ENCODE measurements at regions not wholly inside any gene's neighbourhood (a gene's known extent, or its start where the extent isn't known, plus 50 kb on each side); places are given as distances from the start of the nearest gene placed in this dataset.

- DNase-seq (ENCODE audit: low read depth): no peak
Measured at GRCh38 chr1:218642033-218642948, 297.2 kb downstream of the TGFB2 start.

DNA sequence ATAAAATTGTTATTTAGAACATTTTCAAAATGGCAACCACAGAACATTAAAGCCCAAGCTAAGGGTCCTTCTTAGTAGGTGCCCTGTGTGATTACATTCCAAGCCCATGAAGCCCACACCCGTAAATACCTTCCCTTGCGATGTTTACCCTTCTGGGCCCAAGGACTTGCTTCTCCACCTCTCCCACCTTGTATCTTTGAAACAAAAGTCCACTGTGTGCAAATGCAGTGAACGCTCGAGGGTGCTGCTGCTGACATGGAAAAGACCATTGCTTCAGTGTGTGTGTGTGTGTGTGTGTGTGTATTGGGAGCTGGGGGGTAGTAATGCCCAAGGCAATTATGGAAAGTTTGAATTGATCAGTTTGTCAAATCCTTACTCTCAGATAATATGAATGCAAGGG lies 298.1 kb downstream of the TGFB2 start:
- DNase-seq (ENCODE audit: low read depth): no peak

- no peak for DNase-seq (ENCODE audit: low read depth)
Measured at GRCh38 chr1:218643926-218644325, 298.8 kb downstream of the TGFB2 start.

DNA sequence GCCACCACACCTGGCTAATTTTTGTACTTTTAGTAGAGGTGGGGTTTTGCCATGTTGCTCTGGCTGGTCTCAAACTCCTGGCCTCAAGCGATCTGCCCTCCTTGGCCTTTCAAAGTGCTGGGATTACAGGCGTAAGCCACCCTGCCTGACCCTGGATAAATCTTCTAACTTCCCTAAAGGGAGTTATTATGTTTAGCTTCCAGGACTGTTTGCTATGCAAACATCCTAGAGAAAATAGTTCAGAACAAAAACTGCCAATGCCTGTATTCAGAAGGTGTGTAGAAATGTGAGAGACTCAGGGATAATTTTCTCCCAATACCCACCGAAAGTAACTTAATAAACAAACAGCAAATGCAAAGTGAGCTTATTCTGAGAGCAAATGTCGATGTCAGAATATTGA lies 301.2 kb downstream of the TGFB2 start:
- no peak for DNase-seq (ENCODE audit: low read depth)

GRCh38 chr1:218656301-218657037 lies 311.3 kb downstream of the TGFB2 start:
- DNase-seq (ENCODE audit: low read depth): no peak

GRCh38 chr1:218658269-218658668 lies 313.1 kb downstream of the TGFB2 start:
- no peak for DNase-seq (ENCODE audit: low read depth)

GRCh38 chr1:218658899-218659298 lies 313.8 kb downstream of the TGFB2 start:
- DNase-seq (ENCODE audit: low read depth): no peak

GRCh38 chr1:218659911-218660677 lies 315.0 kb downstream of the TGFB2 start:
- no peak for DNase-seq (ENCODE audit: low read depth)

GRCh38 chr1:218660678-218661053 lies 315.5 kb downstream of the TGFB2 start:
- no peak for DNase-seq (ENCODE audit: low read depth)

GRCh38 chr1:218661411-218661810 lies 316.3 kb downstream of the TGFB2 start:
- no peak for DNase-seq (ENCODE audit: low read depth)

DNA sequence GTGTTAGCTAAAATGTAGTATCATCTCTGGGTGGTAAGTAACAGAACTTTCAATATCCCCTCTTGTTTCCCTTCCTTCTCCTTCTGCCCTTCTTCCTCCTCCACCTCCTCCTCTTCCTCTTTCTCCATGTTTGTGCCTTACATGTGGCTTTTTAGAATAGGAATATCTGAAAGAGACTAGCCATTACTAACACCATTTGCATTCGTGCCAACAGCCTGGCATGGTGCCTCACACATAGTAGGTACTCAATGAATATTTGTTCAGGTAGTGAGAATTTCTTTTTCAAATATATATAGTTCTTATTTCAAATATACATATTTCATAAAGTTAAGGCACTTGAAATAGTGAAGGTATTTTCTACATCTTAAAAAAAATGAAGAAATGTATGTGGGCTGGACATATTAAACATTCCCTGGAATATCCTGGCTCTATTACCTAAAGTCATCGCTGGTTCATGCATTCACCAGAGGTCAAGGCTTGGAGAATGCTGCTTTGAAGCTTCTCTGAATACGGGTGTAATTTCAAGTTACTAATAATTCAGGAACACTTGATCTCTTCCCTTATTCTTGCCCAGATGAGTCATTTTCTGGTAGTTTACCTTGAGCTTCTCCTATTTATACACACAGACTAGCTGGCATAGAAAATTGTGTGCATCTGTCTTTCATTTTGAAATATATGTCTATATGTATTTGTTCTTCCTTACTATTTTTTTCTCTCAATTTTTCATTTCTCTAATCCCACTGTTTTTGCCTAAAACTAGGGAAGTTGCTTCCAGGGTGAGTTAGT lies 319.4 kb downstream of the TGFB2 start:
- no peak for DNase-seq (ENCODE audit: low read depth)

DNA sequence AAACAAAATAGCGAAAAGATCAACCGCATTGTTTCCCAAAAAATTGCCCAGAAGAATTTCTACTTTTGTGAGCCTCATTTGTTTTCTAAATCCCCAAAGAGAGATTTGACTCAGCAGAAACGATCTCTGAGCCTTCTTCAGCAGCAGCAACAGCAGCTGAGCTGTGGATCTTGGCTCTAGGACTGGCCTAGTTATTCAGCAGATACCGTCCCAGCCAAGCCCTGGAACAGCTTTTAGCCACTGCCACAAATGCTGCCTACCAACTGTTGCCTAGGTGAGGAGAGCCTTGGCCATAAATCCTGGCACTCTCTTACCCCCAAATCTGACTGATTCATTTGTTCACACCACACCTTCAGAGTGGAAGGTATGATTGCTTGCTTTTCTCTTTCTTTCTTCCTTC lies 320.1 kb downstream of the TGFB2 start:
- no peak for DNase-seq (ENCODE audit: low read depth)

DNA sequence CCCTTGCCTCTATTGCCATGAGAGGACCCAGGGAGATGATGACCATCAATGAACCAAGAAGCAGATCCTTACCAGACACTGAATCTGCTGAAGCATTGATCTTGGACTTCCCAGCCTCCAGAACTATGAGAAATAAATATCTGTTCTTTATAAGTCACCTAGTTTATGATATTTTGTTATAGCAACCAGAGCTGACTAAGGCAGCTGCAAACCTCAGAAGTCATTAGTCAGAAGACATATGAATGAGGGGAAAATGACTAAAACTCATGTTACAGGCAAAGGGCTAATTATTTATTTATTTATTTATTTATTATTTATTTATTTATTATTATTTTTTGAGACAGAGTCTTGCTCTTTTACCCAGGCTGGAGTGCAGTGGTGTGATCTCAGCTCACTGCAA lies 321.1 kb downstream of the TGFB2 start:
- DNase-seq (ENCODE audit: low read depth): no peak

DNA sequence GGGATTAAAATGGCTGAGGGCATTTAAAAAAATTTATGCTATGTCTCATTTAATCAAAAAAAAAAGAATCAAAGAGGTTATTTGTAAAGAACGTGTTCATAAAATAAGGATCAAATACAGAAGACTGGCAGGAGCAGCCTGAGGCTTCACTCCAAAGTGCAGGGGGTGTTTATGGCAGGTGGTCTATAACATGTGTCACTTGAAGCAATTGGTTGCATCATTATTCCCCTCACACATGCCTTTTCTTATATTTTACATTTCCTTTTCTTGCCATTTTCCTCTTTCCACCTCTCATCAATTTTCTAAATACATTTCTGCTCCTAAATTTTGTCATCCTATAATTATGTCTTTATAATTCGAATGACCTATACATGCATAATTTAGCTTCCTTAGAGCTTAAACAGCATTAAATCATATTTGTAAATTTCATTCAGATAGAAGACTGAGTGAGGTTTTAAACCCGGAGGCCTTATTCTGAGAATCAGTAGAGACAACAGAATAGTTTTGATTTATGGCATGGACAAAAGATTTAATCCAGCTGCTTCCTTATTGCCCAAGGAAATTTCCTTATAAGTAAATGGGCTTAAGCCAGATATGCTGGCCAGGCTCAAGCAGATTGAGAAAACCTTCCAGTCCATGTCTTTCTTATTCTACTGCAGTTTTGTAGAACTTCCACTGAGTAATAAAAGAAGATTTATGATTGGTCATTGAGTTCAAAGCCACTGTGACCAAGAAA lies 322.8 kb downstream of the TGFB2 start:
- no peak for DNase-seq (ENCODE audit: low read depth)

GRCh38 chr1:218669431-218669830 lies 324.3 kb downstream of the TGFB2 start:
- DNase-seq (ENCODE audit: low read depth): no peak

GRCh38 chr1:218670875-218671274 lies 325.7 kb downstream of the TGFB2 start:
- DNase-seq (ENCODE audit: low read depth): no peak

- no peak for DNase-seq (ENCODE audit: low read depth)
Measured at GRCh38 chr1:218671573-218671972, 326.4 kb downstream of the TGFB2 start.

DNA sequence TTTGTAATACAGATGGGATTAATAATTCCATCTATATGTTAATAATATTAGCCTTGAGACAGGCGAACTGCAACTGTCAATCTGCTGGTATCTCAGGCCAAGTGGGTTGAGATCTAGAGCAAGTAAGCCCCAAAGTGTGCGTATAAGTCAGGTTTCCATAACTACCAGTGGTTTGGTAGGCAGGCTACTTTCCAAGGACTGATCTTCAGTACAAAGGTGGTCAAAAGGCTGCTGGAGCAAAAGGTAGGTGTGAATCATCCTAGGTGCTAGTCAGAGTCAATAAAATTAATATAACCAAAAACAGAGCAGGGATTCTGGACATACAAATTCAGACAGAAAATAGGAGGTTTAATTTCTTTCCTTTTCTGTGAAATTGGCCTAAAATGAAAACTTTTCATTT lies 328.0 kb downstream of the TGFB2 start:
- DNase-seq (ENCODE audit: low read depth): no peak

GRCh38 chr1:218674280-218674773 lies 329.2 kb downstream of the TGFB2 start:
- no peak for DNase-seq (ENCODE audit: low read depth)

GRCh38 chr1:218677026-218677425 lies 331.9 kb downstream of the TGFB2 start:
- no peak for DNase-seq (ENCODE audit: low read depth)

DNA sequence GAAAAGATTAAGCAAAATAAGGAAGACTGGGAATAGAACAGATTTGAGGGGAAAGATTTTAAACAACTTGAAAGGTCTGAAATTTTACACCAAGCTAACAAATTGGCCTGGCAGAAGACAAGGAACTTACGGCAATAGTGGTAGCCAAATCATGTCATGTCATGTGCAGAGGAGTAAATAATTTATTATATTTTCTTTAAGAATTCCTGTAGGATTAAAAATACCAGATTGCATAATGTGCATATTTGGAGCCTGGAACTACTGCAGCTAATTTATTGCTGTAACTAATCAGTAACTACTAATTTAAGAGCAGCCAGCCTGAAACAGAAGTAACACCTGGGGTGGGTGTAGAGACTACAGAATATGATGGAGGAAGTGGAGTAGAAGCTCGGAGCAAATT lies 334.3 kb downstream of the TGFB2 start:
- DNase-seq (ENCODE audit: low read depth): no peak
